ENCODE measurements at regions not wholly inside any gene's neighbourhood (a gene's known extent, or its start where the extent isn't known, plus 50 kb on each side); places are given as distances from the start of the nearest gene placed in this dataset.

GRCh38 chr6:21478883-21479539, 114.5 kb upstream of the SOX4 start:
- DNase-seq: no peak

DNA sequence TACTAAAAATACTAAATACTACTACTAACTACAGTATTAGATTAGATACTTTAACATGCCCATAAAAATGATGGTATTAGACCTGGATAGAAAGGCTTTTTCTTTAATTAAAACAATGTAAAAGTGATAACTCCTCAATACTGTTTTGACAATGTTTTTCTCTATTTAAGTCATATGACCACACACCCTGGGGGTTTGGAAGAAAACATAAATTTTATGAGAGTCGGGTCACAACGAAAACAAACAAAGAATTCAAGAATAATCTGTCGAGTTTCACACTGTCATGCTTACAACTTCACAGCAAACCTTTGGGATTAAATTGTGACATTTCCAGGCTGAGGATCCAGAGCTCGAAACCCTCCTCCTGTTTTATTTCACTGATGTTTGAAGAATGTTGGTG, 107.4 kb upstream of the SOX4 start:
- DNase-seq: no peak

GRCh38 chr6:21489826-21490225, 103.7 kb upstream of the SOX4 start:
- no peak for DNase-seq

DNA sequence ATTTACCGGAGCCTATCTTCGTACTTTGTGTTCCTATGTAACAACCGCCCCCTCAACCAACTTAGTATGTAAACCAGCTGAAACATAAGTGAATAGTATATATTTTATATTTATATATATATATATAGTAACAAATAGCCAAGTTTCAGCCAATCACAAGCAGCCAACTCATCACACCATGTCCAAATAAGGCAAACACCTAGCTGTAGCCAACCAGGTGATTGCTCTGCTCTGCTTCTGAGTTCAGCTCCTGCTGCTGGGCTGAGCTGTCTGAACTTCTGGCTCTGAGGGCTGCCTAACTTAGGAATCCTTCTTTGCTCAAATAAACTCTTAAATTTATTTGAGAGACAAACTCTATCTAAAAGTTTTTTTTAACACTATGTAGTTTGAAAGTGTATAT, 101.6 kb upstream of the SOX4 start:
- no peak for DNase-seq

DNA sequence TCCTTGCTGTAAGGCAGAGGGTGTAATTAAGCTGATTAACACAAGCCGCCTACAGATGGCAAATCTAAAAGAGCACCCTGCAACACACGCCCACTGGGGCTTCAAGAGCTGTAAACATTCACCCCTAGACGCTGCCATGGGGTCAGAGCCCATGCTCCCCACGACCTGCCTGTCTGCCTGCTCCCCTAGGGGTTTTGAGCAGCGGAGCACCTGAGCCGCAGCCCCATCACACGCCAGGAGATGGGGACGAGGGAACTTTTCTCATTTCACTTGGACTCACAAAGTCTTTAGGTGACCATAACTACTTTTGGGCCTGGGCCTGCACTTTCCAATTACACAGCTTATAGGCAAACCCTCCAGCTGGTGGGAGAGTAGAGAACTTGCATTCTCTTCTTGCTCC, 99.0 kb upstream of the SOX4 start:
- DNase-seq: no peak

GRCh38 chr6:21496196-21496595, 97.4 kb upstream of the SOX4 start:
- no peak for DNase-seq

DNA sequence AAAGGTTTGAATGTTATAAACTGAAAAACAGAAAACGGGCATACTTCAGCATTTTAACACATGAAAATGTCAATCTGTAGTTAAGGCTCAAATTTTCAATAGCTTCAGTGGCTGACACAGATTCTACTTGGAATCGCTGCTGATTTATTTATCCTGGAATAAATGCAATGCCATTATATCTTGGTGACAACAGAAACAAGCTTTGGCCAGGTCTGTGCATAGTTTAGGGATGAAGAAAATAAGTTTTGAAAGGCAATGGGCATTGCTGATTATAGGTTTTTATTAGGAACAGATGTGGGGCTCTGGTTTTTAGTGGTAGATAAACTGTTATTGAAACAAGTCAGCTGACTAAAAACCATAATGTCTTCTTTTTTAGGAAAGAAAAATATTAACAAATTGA, 96.8 kb upstream of the SOX4 start:
- no peak for DNase-seq

GRCh38 chr6:21500314-21501020, 93.1 kb upstream of the SOX4 start:
- DNase-seq: peak; percentile 65 to 78 (median 70)

DNA sequence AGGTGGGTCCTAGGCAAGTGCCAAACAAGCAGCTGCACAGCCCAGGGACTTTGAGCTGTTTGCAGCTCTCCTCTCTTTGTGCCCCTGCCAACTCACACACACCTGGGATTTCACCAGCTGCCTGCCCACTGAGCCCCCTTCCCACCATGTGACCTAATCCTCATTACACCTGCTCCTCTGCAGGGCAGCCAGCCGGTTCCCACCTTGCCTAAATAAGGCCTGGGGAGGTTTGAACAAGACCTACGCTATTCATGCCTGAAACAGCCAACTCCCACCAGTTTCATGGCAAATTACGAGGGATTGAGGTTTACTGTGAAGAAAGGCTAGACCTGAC, 92.6 kb upstream of the SOX4 start:
- peak; percentile 61 to 93 (median 78) for DNase-seq

DNA sequence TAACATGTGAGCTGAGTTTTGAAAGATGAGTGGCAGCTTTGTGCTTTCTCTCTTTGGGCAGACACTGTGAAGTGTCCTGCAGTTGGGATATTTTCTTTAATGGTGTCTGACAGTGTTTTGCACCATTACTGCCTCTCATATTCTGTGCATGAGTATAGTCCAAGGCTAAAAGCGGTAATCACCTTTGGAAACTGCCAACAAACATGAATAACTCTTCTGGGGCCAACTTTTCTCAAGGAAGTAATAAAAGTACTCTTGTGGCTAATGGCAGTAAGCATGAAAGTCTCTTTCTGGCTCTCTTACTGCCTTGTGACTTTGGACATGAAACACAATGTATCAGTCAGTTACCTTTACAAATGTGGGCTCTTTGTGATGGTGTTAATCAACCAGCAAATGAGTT, 91.7 kb upstream of the SOX4 start:
- DNase-seq: no peak

- no peak for DNase-seq
Measured at GRCh38 chr6:21502682-21503081, 90.9 kb upstream of the SOX4 start.

- DNase-seq: peak in 2 of 3 experiments; percentile 14 to 34
Measured at GRCh38 chr6:21504790-21505189, 88.8 kb upstream of the SOX4 start.

DNA sequence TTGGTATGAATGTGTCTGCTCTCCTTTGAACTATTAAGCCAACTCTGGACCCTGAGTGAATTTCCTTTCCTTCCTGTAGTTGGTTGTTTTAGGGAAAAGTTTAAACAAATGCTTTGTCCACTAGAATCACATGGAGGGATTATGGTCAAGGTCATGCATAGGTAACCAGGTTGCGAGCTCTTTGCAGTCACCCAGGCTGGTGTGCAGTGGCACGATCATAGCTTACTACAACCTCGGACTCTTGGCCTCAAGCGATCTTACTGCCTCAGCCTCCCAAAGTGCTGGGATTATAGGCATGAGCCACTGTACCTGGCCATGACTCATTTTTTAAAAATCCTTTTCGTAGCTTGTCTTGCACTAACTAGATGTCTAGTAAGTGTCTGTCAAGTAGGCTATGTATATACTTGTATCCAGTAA, 88.0 kb upstream of the SOX4 start:
- DNase-seq: no peak

DNA sequence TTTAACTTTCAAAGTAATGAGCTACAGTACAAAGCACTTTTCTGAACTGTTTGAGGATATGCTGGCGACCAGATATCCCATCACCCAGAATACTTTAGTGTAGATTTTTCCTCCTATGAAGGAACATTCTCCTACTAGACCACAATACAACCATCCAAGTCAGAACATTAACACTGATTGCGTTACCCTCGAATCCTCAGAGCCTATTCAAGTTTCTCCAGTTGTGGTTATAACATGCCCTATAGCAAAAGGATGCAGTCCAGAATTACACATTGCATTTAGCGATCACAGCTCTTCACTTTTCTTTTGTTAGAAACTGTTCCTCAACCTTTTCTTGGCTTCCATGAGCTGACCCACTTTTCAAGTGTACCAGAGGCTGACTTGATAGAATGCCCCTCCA, 87.4 kb upstream of the SOX4 start:
- no peak for DNase-seq

DNA sequence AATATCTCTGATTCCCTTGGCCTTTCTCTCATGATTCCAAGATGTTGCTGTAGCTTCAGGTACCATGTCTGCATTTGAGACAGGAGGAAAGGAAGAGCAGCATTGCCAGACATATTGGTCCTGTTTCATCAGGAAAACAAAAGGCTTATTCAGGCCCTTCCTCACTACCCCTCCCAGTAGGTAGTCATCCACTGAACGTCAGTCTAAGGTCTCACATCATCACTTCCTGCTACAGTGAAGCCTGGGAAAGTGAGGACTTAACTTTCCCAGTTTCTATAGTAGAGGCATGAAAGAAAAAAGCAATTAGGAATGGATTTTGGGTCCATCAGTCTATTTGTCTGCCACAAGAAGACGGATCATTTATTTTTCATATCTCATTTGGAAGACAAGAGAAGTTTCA, 85.7 kb upstream of the SOX4 start:
- DNase-seq: no peak

GRCh38 chr6:21508753-21509152, 84.8 kb upstream of the SOX4 start:
- no peak for DNase-seq

DNA sequence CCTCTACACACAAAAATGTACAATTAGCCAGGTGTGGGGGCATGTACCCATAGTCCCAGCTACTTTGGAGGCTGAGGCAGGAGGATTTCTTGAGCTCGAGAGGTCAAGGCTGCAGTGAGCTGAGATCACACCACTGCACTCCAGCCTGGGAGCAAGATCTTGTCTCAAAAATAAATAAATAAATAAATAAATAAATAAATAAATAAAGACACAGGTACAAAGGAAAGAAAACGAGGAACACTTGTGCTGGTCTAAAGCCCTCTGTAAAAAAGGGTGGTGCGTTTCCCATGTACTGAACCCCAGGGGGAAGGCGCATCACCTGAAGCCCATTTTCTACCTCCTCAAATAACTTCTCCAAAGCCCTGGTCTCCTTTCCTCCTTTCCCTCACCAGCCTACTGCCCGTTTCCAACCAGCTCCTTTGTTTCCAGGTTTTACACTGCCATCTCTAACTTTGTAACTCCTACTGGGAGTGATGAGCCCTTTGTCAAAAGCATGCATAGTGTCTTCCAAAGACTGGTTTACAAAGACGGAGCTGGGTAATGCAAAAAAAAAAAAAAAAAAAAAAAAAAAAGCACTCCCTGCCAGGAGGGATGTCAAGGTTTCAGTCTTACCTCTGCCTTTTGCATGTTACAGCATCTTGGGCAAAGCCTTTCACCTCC, 81.5 kb upstream of the SOX4 start:
- DNase-seq: no peak

GRCh38 chr6:21514288-21514687, 79.3 kb upstream of the SOX4 start:
- DNase-seq: no peak

DNA sequence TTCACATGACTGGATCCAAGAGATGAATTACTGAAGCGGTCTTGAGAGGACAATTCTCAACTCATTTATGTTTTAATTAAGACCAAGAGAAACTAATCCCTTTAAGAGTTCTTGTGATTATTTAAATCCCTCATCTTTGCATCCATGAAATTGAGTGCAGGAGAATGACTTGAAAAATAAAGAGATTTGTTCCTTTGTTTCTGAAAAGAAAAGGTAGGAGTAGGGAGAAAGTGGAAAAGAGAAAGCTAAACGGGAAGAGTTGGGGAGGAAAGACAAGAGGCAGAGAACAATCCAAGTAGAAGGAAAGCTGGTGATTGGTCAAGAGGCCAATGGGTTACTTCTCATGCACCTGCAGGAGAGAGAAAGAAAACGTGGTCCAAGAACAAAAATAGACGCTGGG, 75.2 kb upstream of the SOX4 start:
- DNase-seq: no peak

DNA sequence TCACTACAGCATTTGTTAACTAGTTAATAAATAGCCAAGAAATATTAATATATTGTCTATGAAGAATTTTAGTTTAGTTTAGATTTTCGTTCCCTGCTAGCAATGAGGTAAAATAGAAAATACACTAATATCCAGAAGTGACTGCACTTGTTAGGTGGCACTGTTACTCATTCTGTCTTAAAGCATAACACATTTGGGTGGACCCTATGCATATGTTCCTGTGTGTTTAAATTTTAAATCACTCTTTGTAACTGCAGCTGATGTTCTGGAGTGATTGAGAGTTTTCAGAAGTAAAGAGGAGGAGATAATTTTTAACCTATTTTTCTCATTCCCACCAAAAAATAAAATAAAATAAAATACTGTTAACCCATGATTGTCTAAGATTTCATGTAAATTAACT, 73.9 kb upstream of the SOX4 start:
- DNase-seq: peak in 1 of 3 experiments; percentile 45

- DNase-seq: peak in 2 of 3 experiments; percentile 54 to 66
Measured at GRCh38 chr6:21521276-21521675, 72.3 kb upstream of the SOX4 start.

GRCh38 chr6:21522143-21522747, 71.3 kb upstream of the SOX4 start:
- DNase-seq: peak in 2 of 3 experiments; percentile 42 to 75

- DNase-seq: peak in 2 of 3 experiments; percentile 60 to 69
Measured at GRCh38 chr6:21522797-21523456, 70.6 kb upstream of the SOX4 start.

Data from NCI-H1417 (cell line).